HG02943 (cell line): ENCODE measurements at regions not wholly inside any gene's neighbourhood (a gene's known extent, or its start where the extent isn't known, plus 50 kb on each side); places are given as distances from the start of the nearest gene placed in this dataset.

Experiments used
- ATAC-seq: cut with Tn5 transposase; IDR thresholded peaks from one replicate; pipeline ENCODE4 v1.9.1; 2021; ENCODE audit warnings: mild to moderate bottlenecking, low read depth, moderate library complexity; ENCODE audit not compliant: unreplicated experiment

DNA sequence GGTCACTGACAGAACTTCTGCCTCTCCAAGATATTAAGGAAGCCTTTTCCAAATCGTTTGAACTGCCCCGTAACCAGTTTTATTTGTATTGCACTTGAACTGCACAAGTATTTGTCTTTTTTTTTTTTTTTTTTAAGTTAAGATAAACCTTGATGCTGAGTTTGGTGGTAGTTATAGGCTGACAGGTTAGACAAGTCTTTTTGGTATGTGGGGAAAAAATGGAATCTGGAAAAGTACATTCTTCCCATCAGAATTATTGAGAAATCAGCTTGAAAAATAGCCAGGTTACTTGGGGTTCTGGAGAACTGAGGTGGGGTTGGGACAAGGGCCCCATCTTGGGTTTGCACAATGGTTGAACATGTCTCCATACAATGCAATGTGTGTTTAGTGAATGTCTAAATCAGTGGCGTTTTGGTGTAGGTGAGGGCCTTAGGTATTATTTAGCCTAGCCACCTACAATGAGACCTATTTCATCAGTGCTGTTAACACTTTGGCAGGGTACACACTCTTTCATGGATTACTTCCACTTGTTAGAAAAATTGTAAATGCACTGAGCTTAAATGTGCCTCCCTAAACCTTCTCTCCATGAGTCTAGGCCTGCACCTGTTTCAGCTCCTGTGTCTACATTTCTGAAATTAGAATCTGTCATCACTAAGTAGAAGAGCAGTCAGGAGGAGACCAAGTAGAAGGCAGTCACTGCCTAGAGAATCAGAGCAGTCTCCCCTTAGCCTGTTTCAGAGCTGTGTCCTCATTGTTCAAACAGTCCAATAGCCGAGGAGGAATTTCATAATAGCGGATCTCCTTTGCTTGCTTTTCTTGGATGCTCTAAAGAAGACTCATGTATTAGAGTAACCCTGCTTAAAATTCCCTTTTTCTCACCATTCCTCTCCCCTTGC is 140.0 kb upstream of the HMHB1 start:
- no peak for ATAC-seq

DNA sequence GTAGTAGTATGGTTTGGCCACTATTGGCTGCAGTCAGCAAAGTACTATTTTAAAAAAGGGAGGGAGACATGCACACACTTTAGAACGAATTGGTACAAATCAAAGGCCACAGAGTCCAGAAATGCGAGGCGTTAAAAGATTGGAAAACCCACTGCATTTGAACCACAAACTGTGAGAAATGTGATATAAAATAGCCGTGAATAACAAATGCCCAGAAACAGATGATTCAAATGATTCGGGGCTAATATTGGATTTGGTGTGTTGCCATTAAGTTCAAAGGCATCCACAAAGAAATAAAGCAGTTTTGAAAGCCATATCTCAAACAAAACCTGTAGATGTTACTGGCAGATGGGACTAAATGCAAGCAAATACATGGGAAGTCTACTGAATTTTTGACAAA is 140.9 kb upstream of the HMHB1 start:
- no peak for ATAC-seq

- ATAC-seq: no peak
Measured at GRCh38 chr5:143665866-143666265, 146.1 kb upstream of the HMHB1 start.

DNA sequence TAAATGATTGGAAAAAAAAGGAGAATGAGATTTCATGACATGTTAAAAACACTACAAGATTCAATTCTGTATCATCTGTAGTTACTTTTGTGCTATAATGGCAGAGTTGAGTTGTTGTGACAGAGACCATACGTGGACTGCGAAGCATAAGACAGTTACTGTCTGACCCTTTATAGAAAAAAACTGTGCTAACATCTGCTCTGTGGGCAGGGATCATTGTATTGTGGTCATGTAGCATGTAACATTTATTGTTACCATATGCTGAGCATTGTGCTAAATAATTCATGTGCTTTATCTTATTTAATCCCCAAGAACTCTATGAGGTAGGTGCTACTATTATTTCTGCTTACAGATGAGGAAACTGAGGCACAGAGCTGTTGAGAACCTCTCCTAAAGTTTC is 147.3 kb upstream of the HMHB1 start:
- ATAC-seq: no peak

GRCh38 chr5:143663872-143664271 is 148.1 kb upstream of the HMHB1 start:
- ATAC-seq: no peak

DNA sequence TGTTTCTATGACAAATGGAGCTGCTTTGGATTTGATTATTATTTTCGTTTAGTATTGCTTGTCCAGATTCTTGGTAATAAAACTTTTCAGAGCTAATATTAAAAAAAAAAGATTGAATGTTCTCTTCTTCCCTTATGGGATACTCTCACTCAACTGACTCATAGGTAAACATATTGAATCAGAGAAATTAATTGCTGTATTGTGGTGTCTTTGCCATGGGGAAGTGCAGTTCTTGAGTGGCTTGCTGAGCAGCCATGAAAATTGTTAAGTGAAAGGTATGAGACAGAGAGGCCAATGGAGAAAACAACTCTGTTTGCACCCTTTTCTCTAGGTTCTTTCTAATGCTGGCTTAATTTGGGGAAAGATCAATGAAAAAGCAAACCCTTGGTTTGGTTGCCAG is 149.9 kb upstream of the HMHB1 start:
- no peak for ATAC-seq

GRCh38 chr5:143660625-143661024 is 151.3 kb upstream of the HMHB1 start:
- no peak for ATAC-seq

DNA sequence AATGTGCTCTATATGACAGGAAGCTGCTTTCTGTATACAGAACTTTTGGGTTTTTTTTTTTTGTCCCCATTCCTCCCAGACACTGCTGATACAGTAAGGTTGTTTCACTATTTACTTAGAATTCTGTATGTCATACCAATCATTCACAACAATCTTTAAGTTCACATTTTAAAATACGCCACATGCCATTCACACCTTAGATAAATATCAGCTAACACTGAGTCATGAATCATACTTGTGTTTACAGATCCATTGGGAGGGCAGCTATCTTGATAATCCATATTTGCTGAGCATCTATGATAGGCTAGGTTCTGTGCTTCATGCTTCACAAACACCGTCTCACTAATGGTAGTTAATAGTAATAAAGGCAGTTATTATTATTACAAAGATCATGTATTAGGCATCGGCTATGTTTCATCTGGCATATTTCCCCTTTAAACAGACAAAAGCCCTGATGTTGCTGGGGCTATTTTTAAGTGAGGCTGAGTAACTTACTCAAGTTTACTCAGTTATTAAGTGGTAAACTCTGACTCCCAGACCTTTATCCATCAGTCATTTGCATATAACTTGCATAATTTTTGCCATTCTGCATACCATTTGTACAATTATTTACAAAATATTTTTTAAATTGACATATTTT is 152.2 kb upstream of the HMHB1 start:
- no peak for ATAC-seq

DNA sequence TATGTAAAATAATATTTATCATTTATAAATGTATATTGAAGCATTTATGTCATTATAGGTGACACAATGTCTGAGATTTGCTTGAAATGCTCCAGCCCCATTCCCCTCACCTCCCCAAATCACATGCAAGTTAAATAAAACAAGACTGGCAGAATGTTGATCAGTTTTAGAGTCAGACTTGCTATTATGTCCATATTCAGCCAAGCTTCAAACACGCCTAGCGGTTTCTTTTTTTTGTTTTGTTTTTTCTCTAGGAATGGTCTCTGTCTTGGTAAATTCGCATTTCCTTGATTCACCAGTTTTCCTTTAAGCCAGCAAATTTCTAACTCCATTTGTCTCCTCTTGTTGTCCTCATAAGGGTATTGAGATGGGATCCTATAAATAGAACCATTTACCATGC is 153.0 kb upstream of the HMHB1 start:
- ATAC-seq: no peak

GRCh38 chr5:143657647-143658285 is 154.2 kb upstream of the HMHB1 start:
- ATAC-seq: no peak

- ATAC-seq: no peak
Measured at GRCh38 chr5:143653766-143654282, 158.1 kb upstream of the HMHB1 start.

- ATAC-seq: no peak
Measured at GRCh38 chr5:143653256-143653655, 158.7 kb upstream of the HMHB1 start.

- ATAC-seq: no peak
Measured at GRCh38 chr5:143652108-143652700, 159.8 kb upstream of the HMHB1 start.

DNA sequence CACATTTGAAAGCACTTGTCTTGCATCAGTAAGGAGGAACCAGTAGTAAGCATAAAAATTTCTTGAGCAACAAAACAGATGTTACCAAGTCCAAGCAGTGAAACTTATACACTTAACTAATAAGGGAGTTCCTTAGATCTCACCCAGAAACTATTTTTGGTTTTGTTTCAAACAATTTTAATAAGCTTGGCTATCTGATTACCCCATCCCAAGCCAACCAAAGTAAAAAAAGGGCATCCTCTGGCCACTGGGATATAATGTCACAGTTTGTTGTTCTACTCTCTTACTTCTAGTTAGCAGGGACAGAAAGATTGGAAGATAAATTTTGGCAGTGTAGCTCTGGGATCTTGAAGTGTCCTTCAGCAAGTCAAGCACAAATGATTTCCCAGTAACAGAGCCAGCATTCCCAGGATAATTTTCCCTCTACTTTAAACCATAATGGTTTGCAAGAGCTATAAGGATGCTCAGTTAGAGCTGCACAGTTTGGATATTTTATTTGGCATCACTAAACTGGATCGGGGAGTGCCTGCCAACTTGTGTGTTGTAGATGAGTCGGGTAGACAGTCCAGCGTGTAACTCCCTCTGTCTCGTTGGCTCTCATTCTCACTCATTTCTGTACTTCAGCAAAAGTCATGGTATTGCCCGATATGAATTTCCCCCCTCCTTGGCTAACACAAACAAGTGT is 161.9 kb upstream of the HMHB1 start:
- ATAC-seq: no peak

GRCh38 chr5:143648696-143649095 is 163.3 kb upstream of the HMHB1 start:
- ATAC-seq: no peak

- no peak for ATAC-seq
Measured at GRCh38 chr5:143646961-143647360, 165.0 kb upstream of the HMHB1 start.

GRCh38 chr5:143645356-143645755 is 166.6 kb upstream of the HMHB1 start:
- no peak for ATAC-seq

- ATAC-seq: no peak
Measured at GRCh38 chr5:143644727-143645126, 167.2 kb upstream of the HMHB1 start.

DNA sequence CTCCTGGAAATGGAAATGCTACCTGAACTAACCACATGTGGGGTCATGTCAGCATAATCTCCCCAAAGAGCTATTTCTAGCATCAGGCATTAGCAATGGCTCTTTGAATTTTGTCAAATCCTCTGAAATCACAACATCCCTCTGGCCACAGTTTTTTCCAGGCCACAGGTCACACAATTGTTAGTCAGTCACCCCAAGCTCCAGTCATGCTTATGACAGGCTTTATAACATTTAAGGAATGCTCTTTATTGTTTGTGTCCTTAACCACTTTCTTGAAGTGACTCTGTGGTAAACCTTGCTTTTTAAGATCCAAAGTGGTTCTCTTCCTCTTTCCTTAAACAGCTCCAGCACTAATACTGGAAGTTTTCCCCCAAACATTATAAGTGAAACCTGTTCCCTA is 169.2 kb upstream of the HMHB1 start:
- no peak for ATAC-seq

GRCh38 chr5:143641549-143642355 is 170.2 kb upstream of the HMHB1 start:
- ATAC-seq: no peak
